ENCODE measurements at regions not wholly inside any gene's neighbourhood (a gene's known extent, or its start where the extent isn't known, plus 50 kb on each side); places are given as distances from the start of the nearest gene placed in this dataset.

DNA sequence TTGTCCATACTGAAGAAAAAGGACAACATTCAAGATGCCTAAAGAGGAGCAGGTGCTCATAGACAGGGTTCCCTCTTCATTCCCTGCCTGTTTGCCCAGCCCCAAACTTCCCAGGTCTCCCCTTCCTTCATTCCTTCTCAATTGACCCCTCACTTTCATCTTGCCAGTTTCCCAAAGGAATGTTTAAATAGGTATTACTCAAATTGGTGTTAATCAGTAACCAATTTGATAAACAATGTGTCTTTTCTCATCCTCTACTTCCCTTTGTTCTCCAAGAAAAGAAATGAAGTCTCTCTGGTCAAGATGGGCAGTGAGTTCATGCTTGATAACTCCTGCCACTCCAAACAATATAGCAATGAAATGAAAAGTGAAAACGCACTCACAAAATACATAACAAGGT is 101.9 kb downstream of the TMPRSS5 start:
- intact Hi-C loops (cut with micrococcal nuclease) = no loop called here
- ChIA-PET RAD21 (ENCODE audit: low non-redundant PET in 1 of 2, low total read pairs in 2 of 2, uncharacterized antibody in 2 of 2, unreplicated experiment in 2 of 2) (no interaction called here), CTCF (no interaction called here), POLR2A (no interaction called here)
- Histone ChIP-seq H3K4me2 (ENCODE audit: low read length) (no peak overlapping the region), H3K9me3 (ENCODE audit: control insufficient read depth in 1 of 2, insufficient read depth in 1 of 2, low read depth in 1 of 2, low read length in 2 of 2) (no peaks in the 10 kb centered on the region), H2AFZ (ENCODE audit: low read depth, low read length, poor library complexity, severe bottlenecking) (no peak overlapping the region), H4K20me1 (ENCODE audit: insufficient read depth) (no peaks in the 10 kb centered on the region), H3K9ac (ENCODE audit: low read length) (no peak overlapping the region), H3K9me2 (ENCODE audit: insufficient read depth) (no peaks in the 10 kb centered on the region), H3K4me1 (ENCODE audit: control insufficient read depth in 1 of 2, insufficient read depth in 2 of 2, low read length in 2 of 2) (no peaks in the 10 kb centered on the region), H3K27me3 (ENCODE audit: insufficient read depth, low read length) (peaks cover 14% of the 10 kb centered on the region), H3K36me3 (ENCODE audit: control insufficient read depth in 1 of 2, insufficient read depth in 2 of 2, low read length in 2 of 2) (no peaks in the 10 kb centered on the region), H3K79me2 (ENCODE audit: insufficient read depth, low read length) (no peaks in the 10 kb centered on the region), H3K4me3 (replicated peaks in 1 of 2; ENCODE audit: low read depth in 1 of 2, low read length in 2 of 2) (no peak overlapping the region), H3K27ac (ENCODE audit: low read depth, low read length) (no peak overlapping the region)
- TF ChIP-seq POLR2AphosphoS5 (IDR thresholded peaks at IDR 0.05; ENCODE audit: low read depth, low read length) (no peak), SP1 (IDR thresholded peaks at IDR 0.05; ENCODE audit: low read depth) (no peak), JUND (IDR thresholded peaks at IDR 0.05) (no peak), SIN3A (IDR thresholded peaks at IDR 0.05; ENCODE audit: low read depth) (no peak), POLR2A (IDR thresholded peaks at IDR 0.05; ENCODE audit: borderline replicate concordance, extremely low read depth, insufficient read depth, insufficient read length) (no peak), FOSL1 (IDR thresholded peaks at IDR 0.05; ENCODE audit: low read depth) (no peak), EGR1 (IDR thresholded peaks at IDR 0.05; ENCODE audit: low read depth) (no peak), ZNF274 (IDR thresholded peaks at IDR 0.05; ENCODE audit: low read depth, low read length) (no peak), EZH2phosphoT487 (IDR thresholded peaks at IDR 0.05; ENCODE audit: borderline replicate concordance) (no peak), YY1 (IDR thresholded peaks at IDR 0.05; ENCODE audit: extremely low read depth, insufficient replicate concordance, low read depth, low read length) (no peak), ELF1 (IDR thresholded peaks at IDR 0.05; ENCODE audit: borderline replicate concordance, low read depth) (no peak), CBX3 (IDR thresholded peaks at IDR 0.05; ENCODE audit: low read depth) (no peak), ZFX (IDR thresholded peaks at IDR 0.05) (no peak), TCF7L2 (IDR thresholded peaks at IDR 0.05; ENCODE audit: borderline replicate concordance, extremely low read depth, insufficient read depth, insufficient read length) (no peak)
- TF ChIP-seq, protein P1, sequence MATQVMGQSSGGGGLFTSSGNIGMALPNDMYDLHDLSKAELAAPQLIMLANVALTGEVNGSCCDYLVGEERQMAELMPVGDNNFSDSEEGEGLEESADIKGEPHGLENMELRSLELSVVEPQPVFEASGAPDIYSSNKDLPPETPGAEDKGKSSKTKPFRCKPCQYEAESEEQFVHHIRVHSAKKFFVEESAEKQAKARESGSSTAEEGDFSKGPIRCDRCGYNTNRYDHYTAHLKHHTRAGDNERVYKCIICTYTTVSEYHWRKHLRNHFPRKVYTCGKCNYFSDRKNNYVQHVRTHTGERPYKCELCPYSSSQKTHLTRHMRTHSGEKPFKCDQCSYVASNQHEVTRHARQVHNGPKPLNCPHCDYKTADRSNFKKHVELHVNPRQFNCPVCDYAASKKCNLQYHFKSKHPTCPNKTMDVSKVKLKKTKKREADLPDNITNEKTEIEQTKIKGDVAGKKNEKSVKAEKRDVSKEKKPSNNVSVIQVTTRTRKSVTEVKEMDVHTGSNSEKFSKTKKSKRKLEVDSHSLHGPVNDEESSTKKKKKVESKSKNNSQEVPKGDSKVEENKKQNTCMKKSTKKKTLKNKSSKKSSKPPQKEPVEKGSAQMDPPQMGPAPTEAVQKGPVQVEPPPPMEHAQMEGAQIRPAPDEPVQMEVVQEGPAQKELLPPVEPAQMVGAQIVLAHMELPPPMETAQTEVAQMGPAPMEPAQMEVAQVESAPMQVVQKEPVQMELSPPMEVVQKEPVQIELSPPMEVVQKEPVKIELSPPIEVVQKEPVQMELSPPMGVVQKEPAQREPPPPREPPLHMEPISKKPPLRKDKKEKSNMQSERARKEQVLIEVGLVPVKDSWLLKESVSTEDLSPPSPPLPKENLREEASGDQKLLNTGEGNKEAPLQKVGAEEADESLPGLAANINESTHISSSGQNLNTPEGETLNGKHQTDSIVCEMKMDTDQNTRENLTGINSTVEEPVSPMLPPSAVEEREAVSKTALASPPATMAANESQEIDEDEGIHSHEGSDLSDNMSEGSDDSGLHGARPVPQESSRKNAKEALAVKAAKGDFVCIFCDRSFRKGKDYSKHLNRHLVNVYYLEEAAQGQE (IDR thresholded peaks at IDR 0.05; ENCODE audit: low read depth) = no peak
- TF ChIP-seq, protein P2, sequence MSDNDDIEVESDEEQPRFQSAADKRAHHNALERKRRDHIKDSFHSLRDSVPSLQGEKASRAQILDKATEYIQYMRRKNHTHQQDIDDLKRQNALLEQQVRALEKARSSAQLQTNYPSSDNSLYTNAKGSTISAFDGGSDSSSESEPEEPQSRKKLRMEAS (IDR thresholded peaks at IDR 0.05) = no peak
- TF ChIP-seq, protein P3, sequence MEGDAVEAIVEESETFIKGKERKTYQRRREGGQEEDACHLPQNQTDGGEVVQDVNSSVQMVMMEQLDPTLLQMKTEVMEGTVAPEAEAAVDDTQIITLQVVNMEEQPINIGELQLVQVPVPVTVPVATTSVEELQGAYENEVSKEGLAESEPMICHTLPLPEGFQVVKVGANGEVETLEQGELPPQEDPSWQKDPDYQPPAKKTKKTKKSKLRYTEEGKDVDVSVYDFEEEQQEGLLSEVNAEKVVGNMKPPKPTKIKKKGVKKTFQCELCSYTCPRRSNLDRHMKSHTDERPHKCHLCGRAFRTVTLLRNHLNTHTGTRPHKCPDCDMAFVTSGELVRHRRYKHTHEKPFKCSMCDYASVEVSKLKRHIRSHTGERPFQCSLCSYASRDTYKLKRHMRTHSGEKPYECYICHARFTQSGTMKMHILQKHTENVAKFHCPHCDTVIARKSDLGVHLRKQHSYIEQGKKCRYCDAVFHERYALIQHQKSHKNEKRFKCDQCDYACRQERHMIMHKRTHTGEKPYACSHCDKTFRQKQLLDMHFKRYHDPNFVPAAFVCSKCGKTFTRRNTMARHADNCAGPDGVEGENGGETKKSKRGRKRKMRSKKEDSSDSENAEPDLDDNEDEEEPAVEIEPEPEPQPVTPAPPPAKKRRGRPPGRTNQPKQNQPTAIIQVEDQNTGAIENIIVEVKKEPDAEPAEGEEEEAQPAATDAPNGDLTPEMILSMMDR (IDR thresholded peaks at IDR 0.05 in 2 of 3, conservative IDR thresholded peaks at IDR 0.05 in 1 of 3; ENCODE audit: borderline replicate concordance in 1 of 3, insufficient read depth in 1 of 3, low read depth in 2 of 3, low read length in 2 of 3) = no peak
- TF ChIP-seq, protein P4, sequence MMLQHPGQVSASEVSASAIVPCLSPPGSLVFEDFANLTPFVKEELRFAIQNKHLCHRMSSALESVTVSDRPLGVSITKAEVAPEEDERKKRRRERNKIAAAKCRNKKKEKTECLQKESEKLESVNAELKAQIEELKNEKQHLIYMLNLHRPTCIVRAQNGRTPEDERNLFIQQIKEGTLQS (IDR thresholded peaks at IDR 0.05) = no peak
- ATAC-seq = no peak
- no peak for DNase-seq (ENCODE audit: low read depth, low spot score)
- no TSS peak for BruUV-seq (replicated peaks)

Data from HCT116 (cell line).